OCI-LY3 (cell line): ENCODE measurements at regions not wholly inside any gene's neighbourhood (a gene's known extent, or its start where the extent isn't known, plus 50 kb on each side); places are given as distances from the start of the nearest gene placed in this dataset.
A peak's percentile ranks its signal among the peaks of the same experiment; 100 is the strongest.

Experiments used
- H2AFZ ChIP-seq: fragments of 200-600, 300-600 bp; shearing (Covaris generic); 2 replicates; pipeline ENCODE4 v1.6.0; 2014; ENCODE audit warnings: antibody characterized with exemption, low read depth, low read length
- H3K27ac ChIP-seq: fragments of 200-600, 300-600 bp; sonication (generic); 2 replicates; pipeline ENCODE4 v1.5.1; 2014; ENCODE audit warnings: mild to moderate bottlenecking, low read length, moderate library complexity, mixed read lengths
- H3K27me3 ChIP-seq: fragments of 200-600, 300-600 bp; sonication (generic); 2 replicates; pipeline ENCODE4 v1.6.1; 2014; ENCODE audit warnings: low read depth, low read length, mixed read lengths
- H3K36me3 ChIP-seq: fragments of 200-600, 300-600 bp; sonication (generic); replicated peaks from 2 replicates; pipeline ENCODE3; 2014; ENCODE audit warnings: low read depth, low read length, mixed read lengths
- H3K4me1 ChIP-seq: fragments of 300-600, 200-600 bp; sonication (generic); 2 replicates; pipeline ENCODE4 v1.6.1; 2014; ENCODE audit warnings: low read length, mixed read lengths
- H3K4me2 ChIP-seq: fragments of 200-600, 300-600 bp; sonication (generic); 2 replicates; pipeline ENCODE4 v1.6.1; 2014; ENCODE audit warnings: low read length, mixed read lengths
- H3K4me3 ChIP-seq: fragments of 300-600, 200-600 bp; sonication (generic); 2 replicates; pipeline ENCODE4 v1.5.1; 2014; ENCODE audit warnings: antibody characterized with exemption, mild to moderate bottlenecking, low read length, moderate library complexity
- H3K79me2 ChIP-seq: fragments of 300-600, 200-600 bp; shearing (Covaris generic); 2 replicates; pipeline ENCODE4 v1.6.1; 2014; ENCODE audit warnings: mild to moderate bottlenecking, low read length, mixed read lengths
- H3K9ac ChIP-seq: fragments of 300-600, 200-600 bp; shearing (Covaris generic); 2 replicates; pipeline ENCODE4 v1.6.0; 2014; ENCODE audit warnings: mild to moderate bottlenecking, low read length, moderate library complexity
- H3K9me3 ChIP-seq: fragments of 200-600, 300-600 bp; shearing (Covaris generic); 2 replicates; pipeline ENCODE4 v1.6.1; 2014; ENCODE audit warnings: low read length, mixed read lengths; ENCODE audit not compliant: insufficient read depth
- H4K20me1 ChIP-seq: fragments of 200-600, 300-600 bp; sonication (generic); 2 replicates; pipeline ENCODE4 v1.6.1; 2016; ENCODE audit warnings: low read length, mixed read lengths; ENCODE audit not compliant: insufficient read depth
- EZH2phosphoT487 ChIP-seq: fragments of 200-600 bp; shearing (Covaris generic); IDR thresholded peaks from 2 replicates; pipeline ENCODE4 v1.6.1; 2018; ENCODE audit warnings: antibody characterized with exemption, mixed run types, low read depth
- TF ChIP-seq, protein P1 (sequence below): fragments of 200-600, 300-600 bp; sonication (generic); IDR thresholded peaks from 2 replicates; pipeline ENCODE4 v1.5.1; 2014; ENCODE audit warnings: antibody characterized with exemption, low read length, low read depth

GRCh38 chr11:70511345-70511744, 113.0 kb downstream of the CTTN start:
- Histone ChIP-seq H3K79me2 (no peaks in the 10 kb centered on the region), H3K27ac (no peak overlapping the region), H3K4me3 (no peak overlapping the region), H4K20me1 (no peaks in the 10 kb centered on the region), H3K9ac (no peak overlapping the region), H3K4me1 (no peaks in the 10 kb centered on the region), H3K36me3 (peaks cover 4% of the 10 kb centered on the region), H3K4me2 (no peak overlapping the region), H3K9me3 (peaks cover 27% of the 10 kb centered on the region), H3K27me3 (peaks cover 44% of the 10 kb centered on the region), H2AFZ (no peak overlapping the region)
- no peak for TF ChIP-seq EZH2phosphoT487
- TF ChIP-seq, protein P1, sequence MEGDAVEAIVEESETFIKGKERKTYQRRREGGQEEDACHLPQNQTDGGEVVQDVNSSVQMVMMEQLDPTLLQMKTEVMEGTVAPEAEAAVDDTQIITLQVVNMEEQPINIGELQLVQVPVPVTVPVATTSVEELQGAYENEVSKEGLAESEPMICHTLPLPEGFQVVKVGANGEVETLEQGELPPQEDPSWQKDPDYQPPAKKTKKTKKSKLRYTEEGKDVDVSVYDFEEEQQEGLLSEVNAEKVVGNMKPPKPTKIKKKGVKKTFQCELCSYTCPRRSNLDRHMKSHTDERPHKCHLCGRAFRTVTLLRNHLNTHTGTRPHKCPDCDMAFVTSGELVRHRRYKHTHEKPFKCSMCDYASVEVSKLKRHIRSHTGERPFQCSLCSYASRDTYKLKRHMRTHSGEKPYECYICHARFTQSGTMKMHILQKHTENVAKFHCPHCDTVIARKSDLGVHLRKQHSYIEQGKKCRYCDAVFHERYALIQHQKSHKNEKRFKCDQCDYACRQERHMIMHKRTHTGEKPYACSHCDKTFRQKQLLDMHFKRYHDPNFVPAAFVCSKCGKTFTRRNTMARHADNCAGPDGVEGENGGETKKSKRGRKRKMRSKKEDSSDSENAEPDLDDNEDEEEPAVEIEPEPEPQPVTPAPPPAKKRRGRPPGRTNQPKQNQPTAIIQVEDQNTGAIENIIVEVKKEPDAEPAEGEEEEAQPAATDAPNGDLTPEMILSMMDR: peak; percentile 22

GRCh38 chr11:70512716-70513115, 114.4 kb downstream of the CTTN start:
- Histone ChIP-seq H3K36me3 (peaks cover 4% of the 10 kb centered on the region), H3K9me3 (peaks cover 27% of the 10 kb centered on the region), H3K9ac (no peak overlapping the region), H3K4me2 (no peak overlapping the region), H3K4me1 (no peaks in the 10 kb centered on the region), H3K79me2 (no peaks in the 10 kb centered on the region), H3K27ac (no peak overlapping the region), H2AFZ (no peak overlapping the region), H3K4me3 (no peak overlapping the region), H4K20me1 (no peaks in the 10 kb centered on the region), H3K27me3 (peaks cover 56% of the 10 kb centered on the region)
- TF ChIP-seq, protein P1: no peak
- TF ChIP-seq EZH2phosphoT487: no peak

- Histone ChIP-seq H3K36me3 (peaks cover 4% of the 10 kb centered on the region), H3K27ac (no peak overlapping the region), H3K4me3 (no peak overlapping the region), H3K4me2 (no peak overlapping the region), H4K20me1 (no peaks in the 10 kb centered on the region), H3K27me3 (peaks cover 41% of the 10 kb centered on the region), H3K9ac (no peak overlapping the region), H2AFZ (no peak overlapping the region), H3K9me3 (peaks cover 16% of the 10 kb centered on the region), H3K4me1 (peaks cover 22% of the 10 kb centered on the region), H3K79me2 (no peaks in the 10 kb centered on the region)
- TF ChIP-seq, protein P1: no peak
- no peak for TF ChIP-seq EZH2phosphoT487
Measured at GRCh38 chr11:70517203-70517602, 118.9 kb downstream of the CTTN start.

- Histone ChIP-seq H4K20me1 (no peaks in the 10 kb centered on the region), H3K4me3 (no peak overlapping the region), H2AFZ (no peak overlapping the region), H3K79me2 (no peaks in the 10 kb centered on the region), H3K4me1 (peaks cover 33% of the 10 kb centered on the region), H3K36me3 (peaks cover 4% of the 10 kb centered on the region), H3K9me3 (peaks cover 6% of the 10 kb centered on the region; the same call in 1 of the 2 replicates), H3K4me2 (no peak overlapping the region), H3K27ac (no peak overlapping the region), H3K27me3 (peaks cover 35% of the 10 kb centered on the region), H3K9ac (no peak overlapping the region)
- TF ChIP-seq, protein P1: no peak
- TF ChIP-seq EZH2phosphoT487: no peak
Measured at GRCh38 chr11:70517988-70518907, 119.9 kb downstream of the CTTN start.
